ENCODE measurements at regions not wholly inside any gene's neighbourhood (a gene's known extent, or its start where the extent isn't known, plus 50 kb on each side); places are given as distances from the start of the nearest gene placed in this dataset.
"Not testable (repeated sequence)": the region's sequence is repeated elsewhere in the genome, so short reads cannot be mapped to it uniquely, and the experiment has no call there.

DNA sequence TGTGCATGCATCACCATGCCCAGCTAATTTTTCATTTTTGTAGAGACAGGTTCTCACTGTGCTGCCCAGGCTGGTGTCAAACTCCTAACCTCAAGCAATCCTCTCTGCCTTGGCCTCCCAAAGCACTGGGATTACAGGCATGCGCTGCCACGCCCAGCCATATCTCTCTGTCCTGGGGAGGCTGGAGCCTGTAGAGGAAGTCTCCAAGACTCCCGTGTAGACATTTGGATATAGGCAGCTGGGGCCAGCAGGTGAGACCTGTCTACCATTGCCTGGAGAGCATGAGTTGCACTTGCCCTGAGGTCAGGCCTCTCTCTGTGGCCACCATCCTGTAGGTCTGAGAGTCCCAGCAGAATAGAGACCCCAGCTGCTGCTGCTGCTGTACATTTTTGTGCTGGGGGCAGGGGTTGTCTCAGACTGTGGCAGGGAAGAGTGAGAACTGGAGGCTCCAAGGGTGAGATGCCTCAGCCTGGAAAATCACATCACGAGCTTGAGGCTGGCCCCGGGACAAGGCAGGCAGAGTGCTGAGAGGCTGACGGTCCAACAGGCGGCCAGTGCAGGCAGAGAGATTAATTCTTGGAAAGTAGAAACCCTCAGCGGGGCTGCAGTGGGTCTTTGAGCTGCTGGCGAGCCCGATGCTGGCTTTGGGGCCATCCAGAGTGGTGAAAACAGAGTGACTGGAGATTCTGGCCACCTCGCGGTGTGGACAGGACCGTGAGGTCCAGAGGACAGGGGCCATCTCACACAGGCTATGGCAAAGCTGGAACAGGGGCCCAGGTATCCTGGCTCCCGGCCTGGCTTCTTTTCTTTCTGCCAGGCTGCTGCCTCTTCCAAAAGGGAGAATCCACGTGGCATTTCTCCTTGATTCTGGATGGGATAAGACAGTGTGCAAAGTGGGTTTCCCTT lies 60.9 kb downstream of the TMEM270 start:
- ChIA-PET CTCF (no interaction called here), POLR2A (no interaction called here)
- no peak overlapping the region for H3K4me3 Mint-ChIP-seq

GRCh38 chr7:73928644-73929043 lies 67.7 kb downstream of the TMEM270 start:
- CTCF ChIA-PET; H3K9me3 Mint-ChIP-seq; H3K27ac ChIP-seq (ENCODE audit: low read depth in 1 of 2, low read length in 2 of 2); H3K4me1 Mint-ChIP-seq (ENCODE audit: low read depth); intact Hi-C loops (cut with DNase I, micrococcal nuclease); H3K36me3 Mint-ChIP-seq (ENCODE audit: low read depth); H3K4me3 ChIP-seq (ENCODE audit: low read length); ATAC-seq (ENCODE audit: poor library complexity); H3K27me3 ChIP-seq (ENCODE audit: control insufficient read depth in 1 of 2, insufficient read depth in 2 of 2, low read length in 2 of 2); H3K4me1 ChIP-seq (ENCODE audit: insufficient read depth, low read length); H3K9me3 ChIP-seq (ENCODE audit: control insufficient read depth in 1 of 2, insufficient read depth in 1 of 2, low read length in 2 of 2); DNase-seq; POLR2A ChIA-PET; H3K36me3 ChIP-seq (ENCODE audit: insufficient read depth, low read length); H3K4me3 Mint-ChIP-seq; H3K27ac Mint-ChIP-seq: not testable (repeated sequence)
- H3K27me3 Mint-ChIP-seq = peaks cover 19% of the 10 kb centered on the region

More for the DNA sequence above, 60.9 kb downstream of the TMEM270 start:
- no peak overlapping the region for H3K4me3 ChIP-seq (ENCODE audit: low read length)
- no peak overlapping the region for H3K27ac ChIP-seq (ENCODE audit: low read depth in 1 of 2, low read length in 2 of 2)
- DNase-seq = no peak
- H3K9me3 Mint-ChIP-seq = no peaks in the 10 kb centered on the region
- no peaks in the 10 kb centered on the region for H3K4me1 ChIP-seq (ENCODE audit: insufficient read depth, low read length)
- H3K4me1 Mint-ChIP-seq (ENCODE audit: low read depth) = no peaks in the 10 kb centered on the region
- intact Hi-C loops (cut with DNase I, micrococcal nuclease) = no loop called here
- no peak for TF ChIP-seq CTCF (IDR thresholded peaks at IDR 0.05)
- H3K36me3 ChIP-seq (ENCODE audit: insufficient read depth, low read length) = no peaks in the 10 kb centered on the region
- H3K27ac Mint-ChIP-seq = no peak overlapping the region
- H3K27me3 Mint-ChIP-seq = peaks cover 21% of the 10 kb centered on the region
- no peaks in the 10 kb centered on the region for H3K36me3 Mint-ChIP-seq (ENCODE audit: low read depth)
- H3K9me3 ChIP-seq (ENCODE audit: control insufficient read depth in 1 of 2, insufficient read depth in 1 of 2, low read length in 2 of 2) = no peaks in the 10 kb centered on the region
- H3K27me3 ChIP-seq (ENCODE audit: control insufficient read depth in 1 of 2, insufficient read depth in 2 of 2, low read length in 2 of 2) = no peaks in the 10 kb centered on the region
- no peak for ATAC-seq (ENCODE audit: poor library complexity)

DNA sequence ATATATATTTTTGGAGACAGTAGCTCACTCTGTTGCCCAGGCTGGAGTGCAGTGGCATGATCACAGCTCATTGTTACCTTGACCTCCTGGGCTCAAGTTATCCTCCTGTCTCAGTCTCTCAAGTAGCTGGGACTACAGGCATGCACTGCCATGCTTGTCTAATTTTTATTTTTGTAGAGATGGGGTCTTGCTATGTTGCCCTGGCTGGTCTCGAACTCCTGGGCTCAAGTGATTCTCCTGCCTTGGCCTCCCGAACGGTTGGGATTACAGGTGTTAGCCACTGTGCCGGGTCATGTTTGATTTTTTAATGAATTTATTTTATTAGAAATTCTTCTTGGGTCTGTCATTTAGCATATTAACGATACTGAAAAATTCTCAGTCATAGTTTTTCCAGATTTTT lies 70.5 kb downstream of the TMEM270 start:
- Mint-ChIP-seq H3K27ac (no peak overlapping the region), H3K4me1 (ENCODE audit: low read depth) (no peaks in the 10 kb centered on the region), H3K4me3 (no peak overlapping the region), H3K36me3 (ENCODE audit: low read depth) (no peaks in the 10 kb centered on the region), H3K27me3 (peaks cover 19% of the 10 kb centered on the region), H3K9me3 (no peaks in the 10 kb centered on the region)
- Histone ChIP-seq H3K9me3 (ENCODE audit: control insufficient read depth in 1 of 2, insufficient read depth in 1 of 2, low read length in 2 of 2) (no peaks in the 10 kb centered on the region), H3K36me3 (ENCODE audit: insufficient read depth, low read length) (no peaks in the 10 kb centered on the region), H3K4me1 (ENCODE audit: insufficient read depth, low read length) (no peaks in the 10 kb centered on the region), H3K4me3 (ENCODE audit: low read length) (no peak overlapping the region), H3K27ac (ENCODE audit: low read depth in 1 of 2, low read length in 2 of 2) (no peak overlapping the region), H3K27me3 (ENCODE audit: control insufficient read depth in 1 of 2, insufficient read depth in 2 of 2, low read length in 2 of 2) (no peaks in the 10 kb centered on the region)
- DNase-seq (no peak), ATAC-seq (ENCODE audit: poor library complexity) (no peak)
- TF ChIP-seq CTCF (IDR thresholded peaks at IDR 0.05) = no peak
- POLR2A ChIA-PET = no interaction called here
- CTCF ChIA-PET = no interaction called here
- intact Hi-C loops (cut with DNase I, micrococcal nuclease) = no loop called here

- no peak overlapping the region for H3K27ac ChIP-seq (ENCODE audit: low read depth in 1 of 2, low read length in 2 of 2)
- no peaks in the 10 kb centered on the region for H3K9me3 ChIP-seq (ENCODE audit: control insufficient read depth in 1 of 2, insufficient read depth in 1 of 2, low read length in 2 of 2)
- H3K4me1 ChIP-seq (ENCODE audit: insufficient read depth, low read length) = no peaks in the 10 kb centered on the region
- ChIA-PET CTCF (no interaction called here), POLR2A (no interaction called here)
- no peaks in the 10 kb centered on the region for H3K36me3 ChIP-seq (ENCODE audit: insufficient read depth, low read length)
- no peak overlapping the region for H3K4me3 Mint-ChIP-seq
- H3K4me1 Mint-ChIP-seq (ENCODE audit: low read depth) = no peaks in the 10 kb centered on the region
- DNase-seq = no peak
- TF ChIP-seq CTCF (IDR thresholded peaks at IDR 0.05) = no peak
- no peak overlapping the region for H3K4me3 ChIP-seq (ENCODE audit: low read length)
- intact Hi-C loops (cut with DNase I, micrococcal nuclease) = no loop called here
- peaks cover 19% of the 10 kb centered on the region for H3K27me3 Mint-ChIP-seq
- H3K9me3 Mint-ChIP-seq = no peaks in the 10 kb centered on the region
- ATAC-seq (ENCODE audit: poor library complexity) = no peak
- no peak overlapping the region for H3K27ac Mint-ChIP-seq
- H3K36me3 Mint-ChIP-seq (ENCODE audit: low read depth) = no peaks in the 10 kb centered on the region
- no peaks in the 10 kb centered on the region for H3K27me3 ChIP-seq (ENCODE audit: control insufficient read depth in 1 of 2, insufficient read depth in 2 of 2, low read length in 2 of 2)
These were observed 71.4 kb downstream of the TMEM270 start for GRCh38 chr7:73932364-73932763.

All from CD4-positive, alpha-beta T cell (primary cell).